Endothelial cell of umbilical vein (primary cell): ENCODE measurements at regions not wholly inside any gene's neighbourhood (a gene's known extent, or its start where the extent isn't known, plus 50 kb on each side); places are given as distances from the start of the nearest gene placed in this dataset.

ENCODE experiments used
- BruUV-seq: library from RNA; stranded (reverse); fragments of 400-500 nt; replicated peaks from 2 replicates; lab custom pipeline; 2021; lab: Mats Ljungman, UMichigan
- CTCF ChIA-PET: fragments of 300-600, 350-600 bp; sonication (Branson Sonifier 250); formaldehyde crosslinking; loops from one replicate; lab custom pipeline; 2021; ENCODE audit warnings: antibody characterized with exemption, inconsistent platforms; lab: Charles Lee
- POLR2A ChIA-PET: fragments of 300-600, 350-600 bp; sonication (Branson Sonifier 250); formaldehyde crosslinking; loops from one replicate; lab custom pipeline; 2021; ENCODE audit warnings: antibody characterized with exemption, inconsistent platforms; lab: Charles Lee
- DNase-seq: peaks from one replicate; pipeline ENCODE4 v3.0.0-alpha.2; 2011; ENCODE audit warnings: low read depth, low spot score
- FAIRE-seq: peaks from 2 replicates; lab custom pipeline; 2011; peaks lifted over from hg19 to GRCh38; lab: Jason Lieb, UNC
- H2AFZ ChIP-seq: 2 replicates; pipeline ENCODE4 v1.6.0; 2012; ENCODE audit warnings: low read depth, low read length, control low read depth, inconsistent platforms
- H3K27ac ChIP-seq: 2 replicates; pipeline ENCODE4 v1.5.1; 2011; ENCODE audit warnings: low read depth, mild to moderate bottlenecking, control low read depth, low read length, moderate library complexity; ENCODE audit not compliant: insufficient read depth
- H3K27me3 ChIP-seq, 2 experiments: 2 replicates each; pipeline versions ENCODE4 v1.6.0 to v1.6.1; 2011; ENCODE audit warnings: low read length in 2 of 2, mixed read lengths in 1 of 2; ENCODE audit not compliant: control insufficient read depth in 2 of 2, insufficient read depth in 2 of 2
- H3K36me3 ChIP-seq, 2 experiments: 2 replicates in 1 of 2; 3 replicates in 1 of 2; pipeline ENCODE4 v1.5.1; 2011; ENCODE audit warnings: low read length in 2 of 2, mild to moderate bottlenecking in 1 of 2, moderate library complexity in 1 of 2; ENCODE audit not compliant: control insufficient read depth in 2 of 2, insufficient read depth in 2 of 2; ENCODE audit errors: extremely low read depth in 1 of 2
- H3K4me1 ChIP-seq: 3 replicates; pipeline ENCODE4 v1.5.1; 2011; ENCODE audit warnings: mild to moderate bottlenecking, low read length; ENCODE audit not compliant: control insufficient read depth, insufficient read depth; ENCODE audit errors: extremely low read depth
- H3K4me2 ChIP-seq: 2 replicates; pipeline ENCODE4 v1.6.1; 2011; ENCODE audit warnings: low read length, control low read depth, mixed read lengths; ENCODE audit not compliant: insufficient read depth
- H3K4me3 ChIP-seq, 3 experiments: fragments of 200-600 bp in 1 of 3; sonication (generic), shearing (Covaris generic) in 1 of 3; replicated peaks in 1 of 3; 2 replicates each; pipeline ENCODE4 v1.5.1; 2011 to 2016; ENCODE audit warnings: control low read depth in 3 of 3, low read length in 3 of 3, mild to moderate bottlenecking in 2 of 3, inconsistent platforms in 1 of 3, low read depth in 1 of 3, moderate library complexity in 1 of 3; ENCODE audit not compliant: insufficient read depth in 1 of 3
- H3K79me2 ChIP-seq: 2 replicates; pipeline ENCODE4 v1.6.0; 2012; ENCODE audit warnings: low read length, inconsistent platforms; ENCODE audit not compliant: control insufficient read depth, insufficient read depth
- H3K9ac ChIP-seq: replicated peaks from 2 replicates; pipeline ENCODE3; 2011; ENCODE audit warnings: low read length, control low read depth; ENCODE audit not compliant: insufficient read depth; ENCODE audit errors: extremely low read depth
- H3K9me1 ChIP-seq: replicated peaks from 3 replicates; pipeline ENCODE4 v1.6.0; 2011; ENCODE audit warnings: mild to moderate bottlenecking, low read length; ENCODE audit not compliant: control insufficient read depth, insufficient read depth; ENCODE audit errors: extremely low read depth
- H3K9me3 ChIP-seq: replicated peaks from 2 replicates; pipeline ENCODE4 v1.5.1; 2012; ENCODE audit warnings: low read length, inconsistent platforms; ENCODE audit not compliant: control insufficient read depth, insufficient read depth
- H4K20me1 ChIP-seq: replicated peaks from 2 replicates; pipeline ENCODE3; 2011; ENCODE audit warnings: mild to moderate bottlenecking, low read length; ENCODE audit not compliant: control insufficient read depth, insufficient read depth; ENCODE audit errors: extremely low read depth
- CTCF ChIP-seq, 2 donors: IDR thresholded peaks; 1 replicate in 1 of 2; 2 replicates in 1 of 2; pipeline ENCODE4 v1.5.1; 2011; ENCODE audit warnings: low read length in 2 of 2, mild to moderate bottlenecking in 2 of 2, moderate library complexity in 2 of 2, control low read depth in 1 of 2, inconsistent platforms in 1 of 2, low read depth in 1 of 2; ENCODE audit not compliant: insufficient read depth in 1 of 2; ENCODE audit errors: extremely low read depth in 1 of 2
- EZH2 ChIP-seq: IDR thresholded peaks from 2 replicates; pipeline ENCODE4 v1.6.1; 2012; ENCODE audit warnings: borderline replicate concordance, low read depth, mild to moderate bottlenecking, moderate library complexity, low read length, inconsistent platforms; ENCODE audit not compliant: severe bottlenecking
- FOS ChIP-seq: IDR thresholded peaks from 2 replicates; pipeline ENCODE4 v1.6.1; 2011; ENCODE audit warnings: mild to moderate bottlenecking, low read length, moderate library complexity, borderline replicate concordance; ENCODE audit not compliant: insufficient read depth
- GATA2 ChIP-seq: IDR thresholded peaks from 2 replicates; pipeline ENCODE4 v1.7.0; 2011; ENCODE audit warnings: low read depth, mild to moderate bottlenecking, moderate library complexity, mixed read lengths, low read length; ENCODE audit not compliant: insufficient read length, insufficient read depth
- JUN ChIP-seq: IDR thresholded peaks from 2 replicates; pipeline ENCODE4 v1.6.1; 2011; ENCODE audit warnings: borderline replicate concordance, low read depth; ENCODE audit not compliant: insufficient read length, insufficient read depth
- MYC ChIP-seq: IDR thresholded peaks from one replicate; pipeline ENCODE4 v1.6.1; 2011; ENCODE audit warnings: mild to moderate bottlenecking, low read depth, low read length
- POLR2A ChIP-seq: IDR thresholded peaks from 2 replicates; pipeline ENCODE4 v1.6.1; 2012; ENCODE audit warnings: low read depth, mild to moderate bottlenecking, control low read depth, low read length
- POLR2AphosphoS5 ChIP-seq: IDR thresholded peaks from 2 replicates; pipeline ENCODE4 v1.6.1; 2012; ENCODE audit warnings: low read depth, mild to moderate bottlenecking, control low read depth, low read length, moderate library complexity; ENCODE audit not compliant: insufficient read depth
- dilution Hi-C: fragments of 300-500 bp; cut with MboI; formaldehyde crosslinking; loops from one replicate; pipeline ENCODE4 v1.15.0; 2019; ENCODE audit warnings: low sequenced_read_pairs; ENCODE audit not compliant: extremely low pct_ligation_motif_present
- intact Hi-C: fragments of 100-400 bp; cut with micrococcal nuclease; formaldehyde crosslinking; loops from one replicate; pipeline ENCODE4 v1.10.0; 2022

DNA sequence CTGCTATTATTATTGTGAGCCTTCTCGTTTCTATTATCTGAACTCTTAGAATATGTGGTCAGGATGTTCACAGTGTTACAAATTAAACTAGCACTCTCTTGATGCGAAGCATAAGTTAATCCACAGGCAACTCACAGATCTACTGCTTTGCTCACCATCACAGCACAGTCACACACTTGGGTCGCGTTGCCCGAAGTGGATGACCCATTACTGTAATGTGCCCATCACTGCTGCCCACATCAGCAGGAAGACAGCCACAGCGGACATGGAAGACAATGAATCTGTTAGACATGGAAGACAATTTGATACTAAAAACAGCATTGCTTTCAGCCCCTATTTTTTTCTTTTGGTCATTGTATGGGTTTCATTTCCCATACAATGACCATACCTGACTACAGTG, 216.4 kb upstream of the B3GAT1 start:
- Histone ChIP-seq H3K4me2 (no peak overlapping the region), H3K9me3 (peaks cover 2% of the 10 kb centered on the region), H4K20me1 (no peaks in the 10 kb centered on the region), H3K4me3 (no peak overlapping the region), H3K79me2 (no peaks in the 10 kb centered on the region), H3K36me3 (no peaks in the 10 kb centered on the region), H3K27me3 (no peaks in the 10 kb centered on the region), H3K4me1 (no peaks in the 10 kb centered on the region), H3K9me1 (no peaks in the 10 kb centered on the region), H3K27ac (no peak overlapping the region), H2AFZ (no peak overlapping the region), H3K9ac (no peak overlapping the region)
- BruUV-seq = no TSS peak
- ChIA-PET CTCF (no interaction called here), POLR2A (no interaction called here)
- no peak for TF ChIP-seq JUN
- TF ChIP-seq CTCF (IDR thresholded peaks at IDR 0.05; ENCODE audit: extremely low read depth in 1 of 2, insufficient read depth in 1 of 2, low read depth in 1 of 2, low read length in 2 of 2) = no peak
- no peak for TF ChIP-seq GATA2
- no peak for TF ChIP-seq POLR2A
- no peak for TF ChIP-seq FOS
- TF ChIP-seq EZH2 = no peak
- no peak for TF ChIP-seq MYC
- no peak for TF ChIP-seq POLR2AphosphoS5
- DNase-seq = no peak
- dilution Hi-C loops (no loop called here), intact Hi-C loops (no loop called here)
- no peak for FAIRE-seq
